H1 (cell line): ENCODE measurements at regions not wholly inside any gene's neighbourhood (a gene's known extent, or its start where the extent isn't known, plus 50 kb on each side); places are given as distances from the start of the nearest gene placed in this dataset.
A peak's percentile ranks its signal among the peaks of the same experiment; 100 is the strongest.

Source experiments
- TF ChIP-seq, protein P1 (sequence below), 3 experiments: IDR thresholded peaks; 1 replicate in 2 of 3; 2 replicates in 1 of 3; pipeline versions ENCODE4 v1.5.1 to v1.6.1; 2011; ENCODE audit warnings: low read length in 3 of 3, mild to moderate bottlenecking in 3 of 3, inconsistent platforms in 2 of 3, low read depth in 1 of 3, moderate library complexity in 1 of 3; ENCODE audit not compliant: insufficient read depth in 1 of 3; ENCODE audit errors: control extremely low read depth in 1 of 3
- TF ChIP-seq, protein P2 (sequence below): IDR thresholded peaks from 2 replicates; pipeline ENCODE4 v1.6.1; 2012; ENCODE audit warnings: inconsistent platforms

DNA sequence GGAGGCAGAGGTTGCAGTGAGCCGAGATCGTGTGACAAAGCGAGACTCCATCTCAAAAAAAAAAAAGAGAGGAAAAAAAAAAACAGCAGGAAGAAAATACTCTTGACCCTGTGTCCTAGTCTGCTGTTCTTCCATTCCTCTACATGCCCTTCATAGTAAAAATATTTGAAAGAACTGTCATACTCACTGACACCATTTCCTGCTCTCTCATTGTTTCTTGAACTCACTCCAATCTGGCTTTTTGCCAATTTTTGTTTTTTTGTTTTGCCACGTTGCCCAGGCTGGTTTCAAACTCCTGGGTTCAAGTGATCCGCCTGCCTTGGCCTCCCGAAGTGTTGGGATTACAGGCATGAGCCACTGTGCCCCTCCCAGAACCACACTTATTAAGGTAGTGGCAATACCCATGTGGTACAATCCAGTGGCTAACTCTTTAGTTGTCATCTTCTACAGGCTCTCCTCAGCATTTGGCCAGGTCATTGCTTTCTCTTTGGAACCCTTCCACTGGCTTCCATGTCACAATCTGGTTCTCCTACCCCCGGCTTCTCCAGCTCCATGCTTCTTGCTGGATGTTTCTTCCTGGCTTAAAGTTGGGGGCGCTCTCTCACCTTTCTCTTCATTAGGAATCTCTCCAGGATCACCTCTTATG is 238.2 kb upstream of the C2CD4B start:
- TF ChIP-seq, protein P1, sequence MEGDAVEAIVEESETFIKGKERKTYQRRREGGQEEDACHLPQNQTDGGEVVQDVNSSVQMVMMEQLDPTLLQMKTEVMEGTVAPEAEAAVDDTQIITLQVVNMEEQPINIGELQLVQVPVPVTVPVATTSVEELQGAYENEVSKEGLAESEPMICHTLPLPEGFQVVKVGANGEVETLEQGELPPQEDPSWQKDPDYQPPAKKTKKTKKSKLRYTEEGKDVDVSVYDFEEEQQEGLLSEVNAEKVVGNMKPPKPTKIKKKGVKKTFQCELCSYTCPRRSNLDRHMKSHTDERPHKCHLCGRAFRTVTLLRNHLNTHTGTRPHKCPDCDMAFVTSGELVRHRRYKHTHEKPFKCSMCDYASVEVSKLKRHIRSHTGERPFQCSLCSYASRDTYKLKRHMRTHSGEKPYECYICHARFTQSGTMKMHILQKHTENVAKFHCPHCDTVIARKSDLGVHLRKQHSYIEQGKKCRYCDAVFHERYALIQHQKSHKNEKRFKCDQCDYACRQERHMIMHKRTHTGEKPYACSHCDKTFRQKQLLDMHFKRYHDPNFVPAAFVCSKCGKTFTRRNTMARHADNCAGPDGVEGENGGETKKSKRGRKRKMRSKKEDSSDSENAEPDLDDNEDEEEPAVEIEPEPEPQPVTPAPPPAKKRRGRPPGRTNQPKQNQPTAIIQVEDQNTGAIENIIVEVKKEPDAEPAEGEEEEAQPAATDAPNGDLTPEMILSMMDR (IDR thresholded peaks at IDR 0.05; ENCODE audit: control extremely low read depth in 1 of 3, insufficient read depth in 1 of 3, low read depth in 1 of 3, low read length in 3 of 3) = peak in 1 of 3 experiments; percentile 2; a peak in 1 of 4 replicates
- TF ChIP-seq, protein P2, sequence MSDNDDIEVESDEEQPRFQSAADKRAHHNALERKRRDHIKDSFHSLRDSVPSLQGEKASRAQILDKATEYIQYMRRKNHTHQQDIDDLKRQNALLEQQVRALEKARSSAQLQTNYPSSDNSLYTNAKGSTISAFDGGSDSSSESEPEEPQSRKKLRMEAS = no peak
